ENCODE measurements at regions not wholly inside any gene's neighbourhood (a gene's known extent, or its start where the extent isn't known, plus 50 kb on each side); places are given as distances from the start of the nearest gene placed in this dataset.
"Not testable (repeated sequence)": the region's sequence is repeated elsewhere in the genome, so short reads cannot be mapped to it uniquely, and the experiment has no call there.

DNA sequence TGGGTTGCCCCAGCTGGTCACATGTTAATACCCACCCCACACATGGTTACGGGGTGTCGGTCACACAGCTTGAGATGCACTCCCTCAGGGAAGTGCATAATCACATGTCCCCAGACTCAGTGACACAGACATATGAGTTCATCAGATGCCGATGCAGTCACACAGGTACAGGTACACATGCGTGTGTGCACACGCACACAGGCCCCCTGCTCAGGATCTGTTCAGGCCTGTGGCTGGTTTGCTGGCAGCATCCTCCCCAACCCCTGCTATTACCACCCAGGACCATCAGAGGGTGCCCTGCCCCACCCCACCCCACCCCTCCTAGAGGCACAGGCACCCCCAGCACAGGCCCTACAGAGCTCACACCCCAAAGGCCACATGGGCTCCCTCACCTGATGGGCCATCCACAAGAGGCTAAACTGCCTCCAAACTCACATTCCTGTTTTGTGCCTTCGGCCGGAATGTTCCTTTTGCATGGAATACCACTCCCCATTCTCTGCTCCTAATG is 120.6 kb upstream of the ZSCAN2 start:
- not testable (repeated sequence) for TF ChIP-seq ESRRG (CRISPR knock-in tag; IDR thresholded peaks at IDR 0.05); ZNF565 (CRISPR knock-in tag; conservative IDR thresholded peaks at IDR 0.05; ENCODE audit: low read depth); OSR1 (CRISPR knock-in tag; IDR thresholded peaks at IDR 0.05); ZFP3 (CRISPR knock-in tag; IDR thresholded peaks at IDR 0.05)
- TF ChIP-seq, protein P1, sequence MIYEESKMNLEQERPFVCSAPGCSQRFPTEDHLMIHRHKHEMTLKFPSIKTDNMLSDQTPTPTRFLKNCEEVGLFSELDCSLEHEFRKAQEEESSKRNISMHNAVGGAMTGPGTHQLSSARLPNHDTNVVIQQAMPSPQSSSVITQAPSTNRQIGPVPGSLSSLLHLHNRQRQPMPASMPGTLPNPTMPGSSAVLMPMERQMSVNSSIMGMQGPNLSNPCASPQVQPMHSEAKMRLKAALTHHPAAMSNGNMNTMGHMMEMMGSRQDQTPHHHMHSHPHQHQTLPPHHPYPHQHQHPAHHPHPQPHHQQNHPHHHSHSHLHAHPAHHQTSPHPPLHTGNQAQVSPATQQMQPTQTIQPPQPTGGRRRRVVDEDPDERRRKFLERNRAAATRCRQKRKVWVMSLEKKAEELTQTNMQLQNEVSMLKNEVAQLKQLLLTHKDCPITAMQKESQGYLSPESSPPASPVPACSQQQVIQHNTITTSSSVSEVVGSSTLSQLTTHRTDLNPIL (CRISPR knock-in tag; IDR thresholded peaks at IDR 0.05; ENCODE audit: low read depth) = not testable (repeated sequence)
- TF ChIP-seq, protein P2, sequence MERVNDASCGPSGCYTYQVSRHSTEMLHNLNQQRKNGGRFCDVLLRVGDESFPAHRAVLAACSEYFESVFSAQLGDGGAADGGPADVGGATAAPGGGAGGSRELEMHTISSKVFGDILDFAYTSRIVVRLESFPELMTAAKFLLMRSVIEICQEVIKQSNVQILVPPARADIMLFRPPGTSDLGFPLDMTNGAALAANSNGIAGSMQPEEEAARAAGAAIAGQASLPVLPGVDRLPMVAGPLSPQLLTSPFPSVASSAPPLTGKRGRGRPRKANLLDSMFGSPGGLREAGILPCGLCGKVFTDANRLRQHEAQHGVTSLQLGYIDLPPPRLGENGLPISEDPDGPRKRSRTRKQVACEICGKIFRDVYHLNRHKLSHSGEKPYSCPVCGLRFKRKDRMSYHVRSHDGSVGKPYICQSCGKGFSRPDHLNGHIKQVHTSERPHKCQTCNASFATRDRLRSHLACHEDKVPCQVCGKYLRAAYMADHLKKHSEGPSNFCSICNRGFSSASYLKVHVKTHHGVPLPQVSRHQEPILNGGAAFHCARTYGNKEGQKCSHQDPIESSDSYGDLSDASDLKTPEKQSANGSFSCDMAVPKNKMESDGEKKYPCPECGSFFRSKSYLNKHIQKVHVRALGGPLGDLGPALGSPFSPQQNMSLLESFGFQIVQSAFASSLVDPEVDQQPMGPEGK (CRISPR knock-in tag; IDR thresholded peaks at IDR 0.05; ENCODE audit: borderline replicate concordance) = not testable (repeated sequence)
- TF ChIP-seq, protein P3, sequence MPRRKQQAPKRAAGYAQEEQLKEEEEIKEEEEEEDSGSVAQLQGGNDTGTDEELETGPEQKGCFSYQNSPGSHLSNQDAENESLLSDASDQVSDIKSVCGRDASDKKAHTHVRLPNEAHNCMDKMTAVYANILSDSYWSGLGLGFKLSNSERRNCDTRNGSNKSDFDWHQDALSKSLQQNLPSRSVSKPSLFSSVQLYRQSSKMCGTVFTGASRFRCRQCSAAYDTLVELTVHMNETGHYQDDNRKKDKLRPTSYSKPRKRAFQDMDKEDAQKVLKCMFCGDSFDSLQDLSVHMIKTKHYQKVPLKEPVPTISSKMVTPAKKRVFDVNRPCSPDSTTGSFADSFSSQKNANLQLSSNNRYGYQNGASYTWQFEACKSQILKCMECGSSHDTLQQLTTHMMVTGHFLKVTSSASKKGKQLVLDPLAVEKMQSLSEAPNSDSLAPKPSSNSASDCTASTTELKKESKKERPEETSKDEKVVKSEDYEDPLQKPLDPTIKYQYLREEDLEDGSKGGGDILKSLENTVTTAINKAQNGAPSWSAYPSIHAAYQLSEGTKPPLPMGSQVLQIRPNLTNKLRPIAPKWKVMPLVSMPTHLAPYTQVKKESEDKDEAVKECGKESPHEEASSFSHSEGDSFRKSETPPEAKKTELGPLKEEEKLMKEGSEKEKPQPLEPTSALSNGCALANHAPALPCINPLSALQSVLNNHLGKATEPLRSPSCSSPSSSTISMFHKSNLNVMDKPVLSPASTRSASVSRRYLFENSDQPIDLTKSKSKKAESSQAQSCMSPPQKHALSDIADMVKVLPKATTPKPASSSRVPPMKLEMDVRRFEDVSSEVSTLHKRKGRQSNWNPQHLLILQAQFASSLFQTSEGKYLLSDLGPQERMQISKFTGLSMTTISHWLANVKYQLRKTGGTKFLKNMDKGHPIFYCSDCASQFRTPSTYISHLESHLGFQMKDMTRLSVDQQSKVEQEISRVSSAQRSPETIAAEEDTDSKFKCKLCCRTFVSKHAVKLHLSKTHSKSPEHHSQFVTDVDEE (CRISPR knock-in tag; IDR thresholded peaks at IDR 0.05) = not testable (repeated sequence)
